ENCODE measurements at regions not wholly inside any gene's neighbourhood (a gene's known extent, or its start where the extent isn't known, plus 50 kb on each side); places are given as distances from the start of the nearest gene placed in this dataset.

GRCh38 chr18:60172030-60172429, 200.5 kb downstream of the MC4R start:
- TF ChIP-seq CTCF (conservative IDR thresholded peaks at IDR 0.05; ENCODE audit: low read depth, low read length) (no peak), EZH2 (IDR thresholded peaks at IDR 0.05; ENCODE audit: borderline replicate concordance, low read depth, low read length, poor library complexity, severe bottlenecking) (no peak)

Data from A673 (cell line).